ENCODE measurements at regions not wholly inside any gene's neighbourhood (a gene's known extent, or its start where the extent isn't known, plus 50 kb on each side); places are given as distances from the start of the nearest gene placed in this dataset.

DNA sequence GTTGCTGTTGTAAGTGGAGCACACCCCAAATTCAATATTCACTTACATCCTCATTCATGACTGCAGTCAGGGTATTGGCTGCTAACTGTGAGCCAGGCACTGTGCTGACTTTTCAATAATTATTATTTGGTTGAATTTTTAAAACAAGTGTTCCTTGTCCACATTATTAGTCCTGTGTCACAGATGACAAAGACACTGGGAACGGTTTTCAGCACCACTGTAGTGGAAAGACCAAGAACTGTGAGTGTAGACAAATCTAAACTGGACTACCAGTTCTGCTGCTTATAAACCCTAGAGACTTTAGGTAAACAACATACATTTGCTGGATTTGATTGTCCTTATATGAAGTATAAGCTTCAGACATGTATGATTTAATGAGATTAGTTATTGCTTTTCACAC is 197.7 kb upstream of the ROBO2 start:
- Histone ChIP-seq H3K27ac (no peak overlapping the region), H3K9me3 (ENCODE audit: low read depth) (no peaks in the 10 kb centered on the region), H3K27me3 (no peaks in the 10 kb centered on the region), H3K4me3 (no peak overlapping the region), H3K36me3 (no peaks in the 10 kb centered on the region), H3K4me1 (ENCODE audit: low read depth) (peaks cover 5% of the 10 kb centered on the region)
- no peak for DNase-seq (ENCODE audit: low read depth in 1 of 2, low spot score in 1 of 2)
- TF ChIP-seq, protein P1, sequence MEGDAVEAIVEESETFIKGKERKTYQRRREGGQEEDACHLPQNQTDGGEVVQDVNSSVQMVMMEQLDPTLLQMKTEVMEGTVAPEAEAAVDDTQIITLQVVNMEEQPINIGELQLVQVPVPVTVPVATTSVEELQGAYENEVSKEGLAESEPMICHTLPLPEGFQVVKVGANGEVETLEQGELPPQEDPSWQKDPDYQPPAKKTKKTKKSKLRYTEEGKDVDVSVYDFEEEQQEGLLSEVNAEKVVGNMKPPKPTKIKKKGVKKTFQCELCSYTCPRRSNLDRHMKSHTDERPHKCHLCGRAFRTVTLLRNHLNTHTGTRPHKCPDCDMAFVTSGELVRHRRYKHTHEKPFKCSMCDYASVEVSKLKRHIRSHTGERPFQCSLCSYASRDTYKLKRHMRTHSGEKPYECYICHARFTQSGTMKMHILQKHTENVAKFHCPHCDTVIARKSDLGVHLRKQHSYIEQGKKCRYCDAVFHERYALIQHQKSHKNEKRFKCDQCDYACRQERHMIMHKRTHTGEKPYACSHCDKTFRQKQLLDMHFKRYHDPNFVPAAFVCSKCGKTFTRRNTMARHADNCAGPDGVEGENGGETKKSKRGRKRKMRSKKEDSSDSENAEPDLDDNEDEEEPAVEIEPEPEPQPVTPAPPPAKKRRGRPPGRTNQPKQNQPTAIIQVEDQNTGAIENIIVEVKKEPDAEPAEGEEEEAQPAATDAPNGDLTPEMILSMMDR (IDR thresholded peaks at IDR 0.05; ENCODE audit: low read depth, low read length): no peak

DNA sequence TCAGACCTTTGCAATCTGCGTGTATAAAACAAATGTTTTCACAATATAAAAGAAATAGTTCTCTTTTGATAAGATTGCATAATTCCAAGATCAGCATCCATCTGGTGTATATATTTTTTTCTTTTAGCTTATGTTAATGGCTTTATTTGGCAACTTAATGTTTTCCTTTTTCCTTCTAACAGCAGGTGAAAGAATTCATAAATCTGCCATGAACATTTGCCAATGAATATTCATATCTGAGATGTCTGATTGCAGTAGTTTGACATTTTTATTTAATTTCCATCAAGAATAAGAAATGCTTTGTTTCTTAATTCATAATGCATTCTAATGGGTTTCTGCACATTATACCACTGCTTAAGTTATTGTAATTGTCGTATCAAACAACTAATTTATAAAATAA is 184.4 kb upstream of the ROBO2 start:
- Histone ChIP-seq H3K36me3 (no peaks in the 10 kb centered on the region), H3K4me3 (no peak overlapping the region), H3K9me3 (ENCODE audit: low read depth) (no peaks in the 10 kb centered on the region), H3K4me1 (ENCODE audit: low read depth) (no peaks in the 10 kb centered on the region), H3K27me3 (no peaks in the 10 kb centered on the region), H3K27ac (no peak overlapping the region)
- TF ChIP-seq, protein P1 (IDR thresholded peaks at IDR 0.05; ENCODE audit: low read depth, low read length): no peak
- DNase-seq (ENCODE audit: low read depth in 1 of 2, low spot score in 1 of 2): no peak

DNA sequence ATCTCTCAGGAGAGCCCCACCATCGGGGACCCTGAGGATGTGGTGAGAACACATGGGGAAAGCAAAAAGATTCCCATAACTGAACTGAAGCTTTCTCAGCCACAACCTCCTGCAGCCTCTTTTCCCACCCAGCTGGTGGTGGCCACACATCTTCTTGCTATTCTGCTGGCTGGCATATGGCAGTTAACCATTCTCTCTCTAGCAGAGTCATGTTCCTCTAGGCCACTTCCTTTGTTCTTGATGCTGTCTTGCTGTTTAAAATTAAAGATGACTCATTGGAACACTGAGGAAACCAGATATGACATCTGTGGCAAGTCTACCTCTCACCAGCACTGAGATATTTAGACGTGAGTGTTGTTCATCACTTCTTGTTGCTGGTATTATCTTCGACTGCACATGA is 180.3 kb upstream of the ROBO2 start:
- no peaks in the 10 kb centered on the region for H3K36me3 ChIP-seq
- H3K27ac ChIP-seq: no peak overlapping the region
- no peak for DNase-seq (ENCODE audit: low read depth in 1 of 2, low spot score in 1 of 2)
- no peak overlapping the region for H3K4me3 ChIP-seq
- TF ChIP-seq, protein P1 (IDR thresholded peaks at IDR 0.05; ENCODE audit: low read depth, low read length): no peak
- H3K9me3 ChIP-seq (ENCODE audit: low read depth): no peaks in the 10 kb centered on the region
- no peaks in the 10 kb centered on the region for H3K4me1 ChIP-seq (ENCODE audit: low read depth)
- no peaks in the 10 kb centered on the region for H3K27me3 ChIP-seq

DNA sequence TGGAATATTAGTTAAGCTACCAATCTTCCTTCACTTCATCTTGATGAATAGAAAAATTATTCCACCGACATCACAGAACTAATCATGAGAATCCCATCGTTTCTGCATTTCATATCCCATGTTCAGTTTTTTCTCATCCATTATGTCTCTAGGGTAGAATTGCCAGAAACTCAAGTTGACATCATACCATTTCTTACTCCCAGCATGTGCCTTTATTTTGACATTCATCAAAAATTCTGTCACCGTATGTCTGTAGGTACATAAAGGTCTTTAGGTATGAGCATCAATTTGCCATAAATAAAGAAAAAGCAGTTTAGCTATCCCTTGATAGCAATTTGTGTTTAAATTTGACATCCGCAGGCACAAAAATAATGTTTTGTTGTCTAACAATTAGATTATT is 175.5 kb upstream of the ROBO2 start:
- no peaks in the 10 kb centered on the region for H3K4me1 ChIP-seq (ENCODE audit: low read depth)
- TF ChIP-seq, protein P1 (IDR thresholded peaks at IDR 0.05; ENCODE audit: low read depth, low read length): no peak
- no peak overlapping the region for H3K4me3 ChIP-seq
- H3K9me3 ChIP-seq (ENCODE audit: low read depth): no peaks in the 10 kb centered on the region
- DNase-seq (ENCODE audit: low read depth in 1 of 2, low spot score in 1 of 2): no peak
- H3K36me3 ChIP-seq: no peaks in the 10 kb centered on the region
- no peak overlapping the region for H3K27ac ChIP-seq
- no peaks in the 10 kb centered on the region for H3K27me3 ChIP-seq

DNA sequence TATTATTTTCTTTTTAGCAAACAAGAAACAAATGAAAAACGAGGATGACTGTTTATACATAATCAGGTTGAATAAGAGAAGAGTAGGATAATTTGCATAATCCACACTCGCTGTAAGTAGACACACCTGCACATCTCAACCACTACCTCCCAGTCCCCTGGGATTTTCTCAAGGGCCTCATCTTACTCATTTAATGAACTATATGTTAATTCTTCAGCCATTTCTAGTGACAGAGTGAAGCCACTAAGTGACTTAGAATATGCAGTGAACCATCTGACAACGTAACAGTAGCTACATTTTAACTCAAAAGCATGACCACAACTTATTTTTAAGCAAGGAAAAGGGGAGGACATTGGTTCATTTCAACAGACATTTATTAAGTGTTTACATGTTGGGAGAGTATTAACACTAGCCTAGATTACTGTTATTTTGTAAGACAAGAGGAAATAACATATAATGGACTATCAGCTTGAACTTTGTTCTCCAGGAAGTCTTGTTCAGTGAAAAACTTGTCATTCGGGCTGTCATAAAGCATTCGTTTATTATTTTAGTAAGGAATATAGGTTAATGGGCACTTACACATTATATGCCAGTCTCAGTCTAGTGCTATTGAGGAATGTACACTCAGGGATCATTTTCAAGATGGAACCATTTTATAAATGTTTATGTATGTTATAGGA is 173.0 kb upstream of the ROBO2 start:
- Histone ChIP-seq H3K4me1 (ENCODE audit: low read depth) (no peaks in the 10 kb centered on the region), H3K4me3 (no peak overlapping the region), H3K27ac (no peak overlapping the region), H3K9me3 (ENCODE audit: low read depth) (no peaks in the 10 kb centered on the region), H3K36me3 (no peaks in the 10 kb centered on the region), H3K27me3 (no peaks in the 10 kb centered on the region)
- TF ChIP-seq, protein P1 (IDR thresholded peaks at IDR 0.05; ENCODE audit: low read depth, low read length): no peak
- DNase-seq (ENCODE audit: low read depth in 1 of 2, low spot score in 1 of 2): no peak

Measured in cardiac muscle cell (in vitro differentiated cells and primary cell).